Right forelimb (tissue), 1 donor: ENCODE measurements at regions not wholly inside any gene's neighbourhood (a gene's known extent, or its start where the extent isn't known, plus 50 kb on each side); places are given as distances from the start of the nearest gene placed in this dataset.

Experiments
- DNase-seq: peaks from one replicate; pipeline ENCODE4 v3.0.0-alpha.2; 2018

- DNase-seq: no peak
These were observed 875.8 kb downstream of the USP25 start for GRCh38 chr21:16605597-16605996.

- DNase-seq: no peak
These were observed 876.5 kb downstream of the USP25 start for GRCh38 chr21:16606271-16606670.

- DNase-seq: no peak
These were observed 878.5 kb downstream of the USP25 start for GRCh38 chr21:16608209-16608830.

GRCh38 chr21:16619281-16619680 lies 889.5 kb downstream of the USP25 start:
- no peak for DNase-seq

GRCh38 chr21:16620786-16621320 lies 891.1 kb downstream of the USP25 start:
- no peak for DNase-seq

GRCh38 chr21:16624479-16625118 lies 888.2 kb upstream of the CXADR start:
- DNase-seq: no peak

- DNase-seq: no peak
These were observed 887.4 kb upstream of the CXADR start for GRCh38 chr21:16625491-16625890.

- no peak for DNase-seq
These were observed 878.9 kb upstream of the CXADR start for GRCh38 chr21:16633831-16634459.

- no peak for DNase-seq
These were observed 878.3 kb upstream of the CXADR start for GRCh38 chr21:16634515-16634914.

- DNase-seq: no peak
These were observed 872.4 kb upstream of the CXADR start for GRCh38 chr21:16640297-16641027.

GRCh38 chr21:16642353-16642752 lies 870.5 kb upstream of the CXADR start:
- DNase-seq: no peak

GRCh38 chr21:16644685-16645084 lies 868.2 kb upstream of the CXADR start:
- DNase-seq: no peak

- no peak for DNase-seq
These were observed 862.0 kb upstream of the CXADR start for GRCh38 chr21:16650714-16651366.

GRCh38 chr21:16651956-16652355 lies 860.9 kb upstream of the CXADR start:
- DNase-seq: no peak

GRCh38 chr21:16663436-16663835 lies 849.4 kb upstream of the CXADR start:
- DNase-seq: no peak

- no peak for DNase-seq
These were observed 845.4 kb upstream of the CXADR start for GRCh38 chr21:16667395-16667794.

- no peak for DNase-seq
These were observed 837.9 kb upstream of the CXADR start for GRCh38 chr21:16674949-16675348.

GRCh38 chr21:16676391-16676790 lies 836.5 kb upstream of the CXADR start:
- no peak for DNase-seq

GRCh38 chr21:16678429-16679160 lies 834.2 kb upstream of the CXADR start:
- no peak for DNase-seq

GRCh38 chr21:16695074-16695473 lies 817.8 kb upstream of the CXADR start:
- DNase-seq: no peak

- DNase-seq: no peak
These were observed 805.6 kb upstream of the CXADR start for GRCh38 chr21:16707274-16707673.
